DOHH2 (cell line): ENCODE measurements at regions not wholly inside any gene's neighbourhood (a gene's known extent, or its start where the extent isn't known, plus 50 kb on each side); places are given as distances from the start of the nearest gene placed in this dataset.

Experiments used
- EZH2phosphoT487 ChIP-seq: fragments of 200-600 bp; sonication (generic); IDR thresholded peaks from 2 replicates; pipeline ENCODE4 v1.6.1; 2017; ENCODE audit warnings: borderline replicate concordance, mild to moderate bottlenecking, antibody characterized with exemption, low read length, moderate library complexity, mixed read lengths
- TF ChIP-seq, protein P1 (sequence below): fragments of 200-600 bp; sonication (generic); IDR thresholded peaks from one replicate; pipeline ENCODE4 v1.5.1; 2014; ENCODE audit warnings: antibody characterized with exemption, mild to moderate bottlenecking, low read depth, low read length; ENCODE audit not compliant: poor library complexity, severe bottlenecking

DNA sequence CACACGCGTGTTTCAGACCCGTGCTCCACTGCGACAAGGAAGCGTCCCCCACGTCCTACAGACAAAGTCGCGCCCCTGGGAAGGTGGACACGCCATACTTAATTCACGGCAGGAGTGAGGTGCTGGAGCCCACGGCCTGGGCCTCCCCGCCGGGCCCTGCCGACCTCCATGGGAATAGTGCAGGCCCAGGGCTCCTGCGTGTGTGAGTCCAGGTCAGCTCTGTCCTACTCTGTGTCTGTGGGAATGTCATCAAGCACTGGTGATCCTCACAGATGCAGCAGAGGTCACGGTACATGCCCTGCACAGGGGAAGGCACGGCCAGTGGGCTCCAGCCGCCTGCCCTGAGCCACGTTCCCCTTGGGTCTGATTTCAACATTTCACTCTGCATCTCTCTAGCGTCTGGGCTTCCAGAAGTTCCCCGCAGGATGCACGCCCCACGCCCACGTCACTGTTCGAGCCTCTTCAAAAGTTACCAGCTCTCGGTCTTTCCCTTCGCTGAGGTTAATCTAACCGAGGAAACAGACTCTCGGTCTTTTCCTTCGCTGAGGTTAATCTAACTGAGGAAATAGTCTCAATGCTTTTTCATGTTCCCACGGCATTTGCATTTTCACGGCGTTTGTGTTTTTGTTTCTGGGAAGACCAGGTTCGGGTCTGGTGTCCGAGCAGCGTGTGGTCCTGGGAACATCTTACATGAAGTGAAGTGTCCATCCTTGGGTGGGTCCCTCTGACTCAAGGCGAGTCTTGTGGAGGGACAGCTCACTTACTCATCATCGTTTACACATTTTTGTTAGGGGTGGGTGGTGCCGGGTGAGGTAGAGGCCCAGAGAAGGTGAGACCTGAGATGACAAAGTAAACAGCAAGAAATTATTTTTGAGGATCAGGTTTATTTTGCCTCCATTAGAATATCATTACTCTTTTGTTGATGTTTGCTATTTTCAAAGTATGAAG is 157.3 kb upstream of the ALKAL2 start:
- TF ChIP-seq, protein P1, sequence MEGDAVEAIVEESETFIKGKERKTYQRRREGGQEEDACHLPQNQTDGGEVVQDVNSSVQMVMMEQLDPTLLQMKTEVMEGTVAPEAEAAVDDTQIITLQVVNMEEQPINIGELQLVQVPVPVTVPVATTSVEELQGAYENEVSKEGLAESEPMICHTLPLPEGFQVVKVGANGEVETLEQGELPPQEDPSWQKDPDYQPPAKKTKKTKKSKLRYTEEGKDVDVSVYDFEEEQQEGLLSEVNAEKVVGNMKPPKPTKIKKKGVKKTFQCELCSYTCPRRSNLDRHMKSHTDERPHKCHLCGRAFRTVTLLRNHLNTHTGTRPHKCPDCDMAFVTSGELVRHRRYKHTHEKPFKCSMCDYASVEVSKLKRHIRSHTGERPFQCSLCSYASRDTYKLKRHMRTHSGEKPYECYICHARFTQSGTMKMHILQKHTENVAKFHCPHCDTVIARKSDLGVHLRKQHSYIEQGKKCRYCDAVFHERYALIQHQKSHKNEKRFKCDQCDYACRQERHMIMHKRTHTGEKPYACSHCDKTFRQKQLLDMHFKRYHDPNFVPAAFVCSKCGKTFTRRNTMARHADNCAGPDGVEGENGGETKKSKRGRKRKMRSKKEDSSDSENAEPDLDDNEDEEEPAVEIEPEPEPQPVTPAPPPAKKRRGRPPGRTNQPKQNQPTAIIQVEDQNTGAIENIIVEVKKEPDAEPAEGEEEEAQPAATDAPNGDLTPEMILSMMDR = no peak
- no peak for TF ChIP-seq EZH2phosphoT487
